ENCODE measurements at regions not wholly inside any gene's neighbourhood (a gene's known extent, or its start where the extent isn't known, plus 50 kb on each side); places are given as distances from the start of the nearest gene placed in this dataset.

GRCh38 chr12:39071611-39072010, 166.2 kb upstream of the CPNE8 start:
- no peak for TF ChIP-seq EZH2 (IDR thresholded peaks at IDR 0.05; ENCODE audit: insufficient read depth, poor library complexity, severe bottlenecking)
- TF ChIP-seq EZH2phosphoT487 (IDR thresholded peaks at IDR 0.05; ENCODE audit: insufficient read depth, low read depth), result no peak
